Activated CD4-positive, alpha-beta T cell treated with anti-CD3 and anti-CD28 coated beads for 36 hours (primary cell): ENCODE measurements at regions not wholly inside any gene's neighbourhood (a gene's known extent, or its start where the extent isn't known, plus 50 kb on each side); places are given as distances from the start of the nearest gene placed in this dataset.

Source experiments
- ATAC-seq: fragments of 200-7000 bp; cut with Tn5 transposase; one replicate; pipeline ENCODE4 v1.10.0; 2021; ENCODE audit warnings: mild to moderate bottlenecking, moderate library complexity
- CTCF ChIA-PET: fragments of 350-600 bp; sonication (Branson Sonifier 250); formaldehyde crosslinking; loops from one replicate; lab custom pipeline; 2021; ENCODE audit warnings: antibody characterized with exemption; lab: Charles Lee
- POLR2A ChIA-PET: fragments of 350-600 bp; sonication (Branson Sonifier 250); formaldehyde crosslinking; loops from one replicate; lab custom pipeline; 2021; ENCODE audit warnings: antibody characterized with exemption, inconsistent platforms; lab: Charles Lee
- DNase-seq: peaks from one replicate; pipeline ENCODE4 v3.0.0-alpha.2; 2020
- H3K27ac Mint-ChIP-seq: one replicate; pipeline ENCODE4 v1.8.0; 2021; ENCODE audit warnings: mixed read lengths
- H3K27me3 Mint-ChIP-seq: one replicate; pipeline ENCODE4 v1.8.0; 2021; ENCODE audit warnings: mixed read lengths
- H3K36me3 Mint-ChIP-seq: one replicate; pipeline ENCODE4 v1.8.0; 2021; ENCODE audit warnings: low read depth, mixed read lengths
- H3K4me1 Mint-ChIP-seq: one replicate; pipeline ENCODE4 v1.8.0; 2021; ENCODE audit warnings: mixed read lengths
- H3K4me3 Mint-ChIP-seq: one replicate; pipeline ENCODE4 v1.8.0; 2021; ENCODE audit warnings: mild to moderate bottlenecking, moderate library complexity, mixed read lengths
- H3K9me3 Mint-ChIP-seq: one replicate; pipeline ENCODE4 v1.8.0; 2021; ENCODE audit warnings: low read depth, mixed read lengths
- intact Hi-C, 2 experiments: fragments of 100-400 bp; cut with DNase I in 1 of 2; cut with micrococcal nuclease in 1 of 2; formaldehyde crosslinking; loops; one replicate each; pipeline versions ENCODE4 v1.14.2 to v1.15.1; 2022 to 2024; cut with DNase I, micrococcal nuclease

GRCh38 chr18:60698901-60699300, 326.3 kb upstream of the MC4R start:
- ChIA-PET CTCF (no interaction called here), POLR2A (no interaction called here)
- Mint-ChIP-seq H3K27me3 (no peaks in the 10 kb centered on the region), H3K4me3 (no peak overlapping the region), H3K4me1 (no peaks in the 10 kb centered on the region), H3K36me3 (no peaks in the 10 kb centered on the region), H3K27ac (no peak overlapping the region), H3K9me3 (no peaks in the 10 kb centered on the region)
- ATAC-seq (no peak), DNase-seq (no peak)
- intact Hi-C loops: no loop called here

- intact Hi-C loops: no loop called here
- no peak overlapping the region for H3K4me3 Mint-ChIP-seq
- ChIA-PET CTCF (no interaction called here), POLR2A (no interaction called here)
- no peak overlapping the region for H3K27ac Mint-ChIP-seq
- DNase-seq (no peak), ATAC-seq (no peak)
- no peaks in the 10 kb centered on the region for H3K27me3 Mint-ChIP-seq
- H3K9me3 Mint-ChIP-seq: peaks cover 4% of the 10 kb centered on the region
- no peaks in the 10 kb centered on the region for H3K4me1 Mint-ChIP-seq
- H3K36me3 Mint-ChIP-seq: no peaks in the 10 kb centered on the region
Measured at GRCh38 chr18:60722742-60723141, 350.2 kb upstream of the MC4R start.

- H3K36me3 Mint-ChIP-seq: no peaks in the 10 kb centered on the region
- POLR2A ChIA-PET: no interaction called here
- H3K4me1 Mint-ChIP-seq: no peaks in the 10 kb centered on the region
Measured at GRCh38 chr18:60732143-60732542, 359.6 kb upstream of the MC4R start.

GRCh38 chr18:60739212-60739611, 366.6 kb upstream of the MC4R start:
- no peaks in the 10 kb centered on the region for H3K27me3 Mint-ChIP-seq
- intact Hi-C loops: no loop called here
- H3K4me3 Mint-ChIP-seq: no peak overlapping the region
- ATAC-seq: no peak
- no peak for DNase-seq
- ChIA-PET CTCF (no interaction called here), POLR2A (no interaction called here)
- no peaks in the 10 kb centered on the region for H3K36me3 Mint-ChIP-seq
- H3K27ac Mint-ChIP-seq: no peak overlapping the region
- no peaks in the 10 kb centered on the region for H3K4me1 Mint-ChIP-seq
- peaks cover 1% of the 10 kb centered on the region for H3K9me3 Mint-ChIP-seq

More at GRCh38 chr18:60732143-60732542, 359.6 kb upstream of the MC4R start:
- ATAC-seq (no peak), DNase-seq (no peak)
- peaks cover 5% of the 10 kb centered on the region for H3K9me3 Mint-ChIP-seq
- H3K27me3 Mint-ChIP-seq: no peaks in the 10 kb centered on the region
- H3K4me3 Mint-ChIP-seq: no peak overlapping the region
- intact Hi-C loops: no loop called here
- H3K27ac Mint-ChIP-seq: no peak overlapping the region
- CTCF ChIA-PET: no interaction called here

GRCh38 chr18:60740313-60740712, 367.7 kb upstream of the MC4R start:
- Mint-ChIP-seq H3K9me3 (no peaks in the 10 kb centered on the region), H3K4me3 (no peak overlapping the region), H3K27me3 (no peaks in the 10 kb centered on the region), H3K4me1 (no peaks in the 10 kb centered on the region), H3K27ac (no peak overlapping the region), H3K36me3 (no peaks in the 10 kb centered on the region)
- ChIA-PET POLR2A (interaction anchor here (0.6 kb wide), 1 partner anchor 442 kb away, joined by 3 read pairs; no protein-coding TSS in a partner anchor), CTCF (no interaction called here)
- intact Hi-C loops: no loop called here
- ATAC-seq: no peak
- DNase-seq: no peak

- H3K4me1 Mint-ChIP-seq: no peaks in the 10 kb centered on the region
- no peaks in the 10 kb centered on the region for H3K27me3 Mint-ChIP-seq
- ChIA-PET CTCF (no interaction called here), POLR2A (no interaction called here)
- H3K9me3 Mint-ChIP-seq: no peaks in the 10 kb centered on the region
- no peaks in the 10 kb centered on the region for H3K36me3 Mint-ChIP-seq
- ATAC-seq (no peak), DNase-seq (no peak)
- no peak overlapping the region for H3K27ac Mint-ChIP-seq
- H3K4me3 Mint-ChIP-seq: no peak overlapping the region
- intact Hi-C loops: no loop called here
Measured at GRCh38 chr18:60746491-60746890, 373.9 kb upstream of the MC4R start.

GRCh38 chr18:60746919-60747318, 374.3 kb upstream of the MC4R start:
- no peaks in the 10 kb centered on the region for H3K36me3 Mint-ChIP-seq
- no peak overlapping the region for H3K4me3 Mint-ChIP-seq
- no peaks in the 10 kb centered on the region for H3K9me3 Mint-ChIP-seq
- POLR2A ChIA-PET: no interaction called here
- ATAC-seq (no peak), DNase-seq (no peak)
- CTCF ChIA-PET: no interaction called here
- H3K27me3 Mint-ChIP-seq: no peaks in the 10 kb centered on the region
- intact Hi-C loops: no loop called here
- H3K27ac Mint-ChIP-seq: no peak overlapping the region
- no peaks in the 10 kb centered on the region for H3K4me1 Mint-ChIP-seq

- no peaks in the 10 kb centered on the region for H3K9me3 Mint-ChIP-seq
- H3K36me3 Mint-ChIP-seq: no peaks in the 10 kb centered on the region
- H3K27ac Mint-ChIP-seq: no peak overlapping the region
- ChIA-PET POLR2A (no interaction called here), CTCF (no interaction called here)
- ATAC-seq: no peak
- DNase-seq: no peak
- intact Hi-C loops: no loop called here
- no peaks in the 10 kb centered on the region for H3K27me3 Mint-ChIP-seq
- H3K4me3 Mint-ChIP-seq: no peak overlapping the region
- no peaks in the 10 kb centered on the region for H3K4me1 Mint-ChIP-seq
Measured at GRCh38 chr18:60753753-60754152, 381.2 kb upstream of the MC4R start.

- Mint-ChIP-seq H3K36me3 (no peaks in the 10 kb centered on the region), H3K27ac (no peak overlapping the region), H3K4me1 (no peaks in the 10 kb centered on the region), H3K9me3 (no peaks in the 10 kb centered on the region), H3K4me3 (no peak overlapping the region), H3K27me3 (no peaks in the 10 kb centered on the region)
- CTCF ChIA-PET: no interaction called here
- POLR2A ChIA-PET: no interaction called here
- intact Hi-C loops: no loop called here
- DNase-seq (no peak), ATAC-seq (no peak)
Measured at GRCh38 chr18:60754413-60755009, 381.9 kb upstream of the MC4R start.

GRCh38 chr18:60755134-60755533, 382.6 kb upstream of the MC4R start:
- Mint-ChIP-seq H3K4me3 (no peak overlapping the region), H3K9me3 (no peaks in the 10 kb centered on the region), H3K4me1 (no peaks in the 10 kb centered on the region), H3K27me3 (no peaks in the 10 kb centered on the region), H3K27ac (no peak overlapping the region), H3K36me3 (no peaks in the 10 kb centered on the region)
- ATAC-seq: no peak
- ChIA-PET CTCF (interaction anchor here (0.6 kb wide), 1 partner anchor 78 kb away, joined by 3 read pairs; no protein-coding TSS in a partner anchor), POLR2A (no interaction called here)
- intact Hi-C loops: no loop called here
- DNase-seq: no peak

- CTCF ChIA-PET: interaction anchor here (0.6 kb wide), 1 partner anchor 112 kb away, joined by 4 read pairs; no protein-coding TSS in a partner anchor
- intact Hi-C loops: no loop called here
Measured at GRCh38 chr18:60775978-60776377, 403.4 kb upstream of the MC4R start.

GRCh38 chr18:60784161-60784560, 411.6 kb upstream of the MC4R start:
- Mint-ChIP-seq H3K27me3 (no peaks in the 10 kb centered on the region), H3K9me3 (peaks cover 3% of the 10 kb centered on the region), H3K4me1 (no peaks in the 10 kb centered on the region), H3K27ac (no peak overlapping the region), H3K36me3 (no peaks in the 10 kb centered on the region), H3K4me3 (no peak overlapping the region)
- ChIA-PET POLR2A (no interaction called here), CTCF (no interaction called here)
- no peak for DNase-seq
- no peak for ATAC-seq
- intact Hi-C loops: no loop called here

More at GRCh38 chr18:60775978-60776377, 403.4 kb upstream of the MC4R start:
- Mint-ChIP-seq H3K9me3 (peaks cover 9% of the 10 kb centered on the region), H3K4me1 (no peaks in the 10 kb centered on the region), H3K36me3 (no peaks in the 10 kb centered on the region), H3K27me3 (no peaks in the 10 kb centered on the region), H3K4me3 (no peak overlapping the region), H3K27ac (no peak overlapping the region)
- DNase-seq: no peak
- POLR2A ChIA-PET: no interaction called here
- no peak for ATAC-seq
